Endothelial cell of umbilical vein (primary cell): ENCODE measurements at regions not wholly inside any gene's neighbourhood (a gene's known extent, or its start where the extent isn't known, plus 50 kb on each side); places are given as distances from the start of the nearest gene placed in this dataset.

Experiments
- BruUV-seq: library from RNA; stranded (reverse); fragments of 400-500 nt; replicated peaks from 2 replicates; lab custom pipeline; 2021; lab: Mats Ljungman, UMichigan
- CTCF ChIA-PET: fragments of 300-600, 350-600 bp; sonication (Branson Sonifier 250); formaldehyde crosslinking; loops from one replicate; lab custom pipeline; 2021; ENCODE audit warnings: antibody characterized with exemption, inconsistent platforms; lab: Charles Lee
- POLR2A ChIA-PET: fragments of 300-600, 350-600 bp; sonication (Branson Sonifier 250); formaldehyde crosslinking; loops from one replicate; lab custom pipeline; 2021; ENCODE audit warnings: antibody characterized with exemption, inconsistent platforms; lab: Charles Lee
- DNase-seq: peaks from one replicate; pipeline ENCODE4 v3.0.0-alpha.2; 2011; ENCODE audit warnings: low read depth, low spot score
- FAIRE-seq: peaks from 2 replicates; lab custom pipeline; 2011; peaks lifted over from hg19 to GRCh38; lab: Jason Lieb, UNC
- H2AFZ ChIP-seq: 2 replicates; pipeline ENCODE4 v1.6.0; 2012; ENCODE audit warnings: low read depth, low read length, control low read depth, inconsistent platforms
- H3K27ac ChIP-seq: 2 replicates; pipeline ENCODE4 v1.5.1; 2011; ENCODE audit warnings: low read depth, mild to moderate bottlenecking, control low read depth, low read length, moderate library complexity; ENCODE audit not compliant: insufficient read depth
- H3K27me3 ChIP-seq, 2 experiments: 2 replicates each; pipeline versions ENCODE4 v1.6.0 to v1.6.1; 2011; ENCODE audit warnings: low read length in 2 of 2, mixed read lengths in 1 of 2; ENCODE audit not compliant: control insufficient read depth in 2 of 2, insufficient read depth in 2 of 2
- H3K36me3 ChIP-seq, 2 experiments: 2 replicates in 1 of 2; 3 replicates in 1 of 2; pipeline ENCODE4 v1.5.1; 2011; ENCODE audit warnings: low read length in 2 of 2, mild to moderate bottlenecking in 1 of 2, moderate library complexity in 1 of 2; ENCODE audit not compliant: control insufficient read depth in 2 of 2, insufficient read depth in 2 of 2; ENCODE audit errors: extremely low read depth in 1 of 2
- H3K4me1 ChIP-seq: 3 replicates; pipeline ENCODE4 v1.5.1; 2011; ENCODE audit warnings: mild to moderate bottlenecking, low read length; ENCODE audit not compliant: control insufficient read depth, insufficient read depth; ENCODE audit errors: extremely low read depth
- H3K4me2 ChIP-seq: 2 replicates; pipeline ENCODE4 v1.6.1; 2011; ENCODE audit warnings: low read length, control low read depth, mixed read lengths; ENCODE audit not compliant: insufficient read depth
- H3K4me3 ChIP-seq, 3 experiments: fragments of 200-600 bp in 1 of 3; sonication (generic), shearing (Covaris generic) in 1 of 3; replicated peaks in 1 of 3; 2 replicates each; pipeline ENCODE4 v1.5.1; 2011 to 2016; ENCODE audit warnings: control low read depth in 3 of 3, low read length in 3 of 3, mild to moderate bottlenecking in 2 of 3, inconsistent platforms in 1 of 3, low read depth in 1 of 3, moderate library complexity in 1 of 3; ENCODE audit not compliant: insufficient read depth in 1 of 3
- H3K79me2 ChIP-seq: 2 replicates; pipeline ENCODE4 v1.6.0; 2012; ENCODE audit warnings: low read length, inconsistent platforms; ENCODE audit not compliant: control insufficient read depth, insufficient read depth
- H3K9ac ChIP-seq: replicated peaks from 2 replicates; pipeline ENCODE3; 2011; ENCODE audit warnings: low read length, control low read depth; ENCODE audit not compliant: insufficient read depth; ENCODE audit errors: extremely low read depth
- H3K9me1 ChIP-seq: replicated peaks from 3 replicates; pipeline ENCODE4 v1.6.0; 2011; ENCODE audit warnings: mild to moderate bottlenecking, low read length; ENCODE audit not compliant: control insufficient read depth, insufficient read depth; ENCODE audit errors: extremely low read depth
- H3K9me3 ChIP-seq: replicated peaks from 2 replicates; pipeline ENCODE4 v1.5.1; 2012; ENCODE audit warnings: low read length, inconsistent platforms; ENCODE audit not compliant: control insufficient read depth, insufficient read depth
- H4K20me1 ChIP-seq: replicated peaks from 2 replicates; pipeline ENCODE3; 2011; ENCODE audit warnings: mild to moderate bottlenecking, low read length; ENCODE audit not compliant: control insufficient read depth, insufficient read depth; ENCODE audit errors: extremely low read depth
- EZH2 ChIP-seq: IDR thresholded peaks from 2 replicates; pipeline ENCODE4 v1.6.1; 2012; ENCODE audit warnings: borderline replicate concordance, low read depth, mild to moderate bottlenecking, moderate library complexity, low read length, inconsistent platforms; ENCODE audit not compliant: severe bottlenecking
- FOS ChIP-seq: IDR thresholded peaks from 2 replicates; pipeline ENCODE4 v1.6.1; 2011; ENCODE audit warnings: mild to moderate bottlenecking, low read length, moderate library complexity, borderline replicate concordance; ENCODE audit not compliant: insufficient read depth
- GATA2 ChIP-seq: IDR thresholded peaks from 2 replicates; pipeline ENCODE4 v1.7.0; 2011; ENCODE audit warnings: low read depth, mild to moderate bottlenecking, moderate library complexity, mixed read lengths, low read length; ENCODE audit not compliant: insufficient read length, insufficient read depth
- JUN ChIP-seq: IDR thresholded peaks from 2 replicates; pipeline ENCODE4 v1.6.1; 2011; ENCODE audit warnings: borderline replicate concordance, low read depth; ENCODE audit not compliant: insufficient read length, insufficient read depth
- MYC ChIP-seq: IDR thresholded peaks from one replicate; pipeline ENCODE4 v1.6.1; 2011; ENCODE audit warnings: mild to moderate bottlenecking, low read depth, low read length
- POLR2A ChIP-seq: IDR thresholded peaks from 2 replicates; pipeline ENCODE4 v1.6.1; 2012; ENCODE audit warnings: low read depth, mild to moderate bottlenecking, control low read depth, low read length
- POLR2AphosphoS5 ChIP-seq: IDR thresholded peaks from 2 replicates; pipeline ENCODE4 v1.6.1; 2012; ENCODE audit warnings: low read depth, mild to moderate bottlenecking, control low read depth, low read length, moderate library complexity; ENCODE audit not compliant: insufficient read depth
- dilution Hi-C: fragments of 300-500 bp; cut with MboI; formaldehyde crosslinking; loops from one replicate; pipeline ENCODE4 v1.15.0; 2019; ENCODE audit warnings: low sequenced_read_pairs; ENCODE audit not compliant: extremely low pct_ligation_motif_present
- intact Hi-C: fragments of 100-400 bp; cut with micrococcal nuclease; formaldehyde crosslinking; loops from one replicate; pipeline ENCODE4 v1.10.0; 2022
- TF ChIP-seq, protein P1 (sequence below), 2 donors: IDR thresholded peaks; 1 replicate in 1 of 2; 2 replicates in 1 of 2; pipeline ENCODE4 v1.5.1; 2011; ENCODE audit warnings: low read length in 2 of 2, mild to moderate bottlenecking in 2 of 2, moderate library complexity in 2 of 2, control low read depth in 1 of 2, inconsistent platforms in 1 of 2, low read depth in 1 of 2; ENCODE audit not compliant: insufficient read depth in 1 of 2; ENCODE audit errors: extremely low read depth in 1 of 2
- TF ChIP-seq, protein P2 (sequence below): IDR thresholded peaks from 2 replicates; pipeline ENCODE4 v1.6.1; 2011; ENCODE audit not compliant: insufficient read depth, insufficient read length

DNA sequence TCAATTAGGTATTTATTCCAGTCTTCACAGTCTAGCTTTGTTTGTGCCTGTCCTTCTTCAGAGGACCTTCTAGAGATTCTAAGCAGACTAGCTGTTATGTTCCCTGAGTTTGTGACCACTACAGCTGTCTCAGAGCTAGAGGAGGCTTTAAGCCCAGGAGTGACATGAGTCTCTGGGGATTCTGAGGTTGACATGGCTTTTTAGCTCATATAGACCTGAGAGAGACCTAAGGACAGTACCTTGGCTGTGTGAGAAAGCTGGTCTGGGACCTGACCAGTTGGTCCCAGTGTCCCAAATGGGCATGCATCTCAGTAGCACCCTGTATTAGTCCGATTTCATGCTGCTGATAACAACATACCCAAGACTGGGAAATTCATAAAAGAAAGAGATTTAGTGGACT lies 330.2 kb downstream of the DIPK2A start:
- Histone ChIP-seq H3K9me3 (no peaks in the 10 kb centered on the region), H3K27ac (no peak overlapping the region), H3K27me3 (no peaks in the 10 kb centered on the region), H3K9ac (no peak overlapping the region), H3K4me3 (no peak overlapping the region), H3K4me1 (no peaks in the 10 kb centered on the region), H3K36me3 (no peaks in the 10 kb centered on the region), H3K4me2 (no peak overlapping the region), H3K79me2 (no peaks in the 10 kb centered on the region), H2AFZ (no peak overlapping the region), H4K20me1 (no peaks in the 10 kb centered on the region), H3K9me1 (no peaks in the 10 kb centered on the region)
- no TSS peak for BruUV-seq
- ChIA-PET CTCF (no interaction called here), POLR2A (no interaction called here)
- DNase-seq (no peak), FAIRE-seq (no peak)
- dilution Hi-C loops (no loop called here), intact Hi-C loops (no loop called here)
- TF ChIP-seq, protein P1, sequence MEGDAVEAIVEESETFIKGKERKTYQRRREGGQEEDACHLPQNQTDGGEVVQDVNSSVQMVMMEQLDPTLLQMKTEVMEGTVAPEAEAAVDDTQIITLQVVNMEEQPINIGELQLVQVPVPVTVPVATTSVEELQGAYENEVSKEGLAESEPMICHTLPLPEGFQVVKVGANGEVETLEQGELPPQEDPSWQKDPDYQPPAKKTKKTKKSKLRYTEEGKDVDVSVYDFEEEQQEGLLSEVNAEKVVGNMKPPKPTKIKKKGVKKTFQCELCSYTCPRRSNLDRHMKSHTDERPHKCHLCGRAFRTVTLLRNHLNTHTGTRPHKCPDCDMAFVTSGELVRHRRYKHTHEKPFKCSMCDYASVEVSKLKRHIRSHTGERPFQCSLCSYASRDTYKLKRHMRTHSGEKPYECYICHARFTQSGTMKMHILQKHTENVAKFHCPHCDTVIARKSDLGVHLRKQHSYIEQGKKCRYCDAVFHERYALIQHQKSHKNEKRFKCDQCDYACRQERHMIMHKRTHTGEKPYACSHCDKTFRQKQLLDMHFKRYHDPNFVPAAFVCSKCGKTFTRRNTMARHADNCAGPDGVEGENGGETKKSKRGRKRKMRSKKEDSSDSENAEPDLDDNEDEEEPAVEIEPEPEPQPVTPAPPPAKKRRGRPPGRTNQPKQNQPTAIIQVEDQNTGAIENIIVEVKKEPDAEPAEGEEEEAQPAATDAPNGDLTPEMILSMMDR (IDR thresholded peaks at IDR 0.05; ENCODE audit: extremely low read depth in 1 of 2, insufficient read depth in 1 of 2, low read depth in 1 of 2, low read length in 2 of 2), result no peak
- TF ChIP-seq FOS (no peak), GATA2 (no peak)

DNA sequence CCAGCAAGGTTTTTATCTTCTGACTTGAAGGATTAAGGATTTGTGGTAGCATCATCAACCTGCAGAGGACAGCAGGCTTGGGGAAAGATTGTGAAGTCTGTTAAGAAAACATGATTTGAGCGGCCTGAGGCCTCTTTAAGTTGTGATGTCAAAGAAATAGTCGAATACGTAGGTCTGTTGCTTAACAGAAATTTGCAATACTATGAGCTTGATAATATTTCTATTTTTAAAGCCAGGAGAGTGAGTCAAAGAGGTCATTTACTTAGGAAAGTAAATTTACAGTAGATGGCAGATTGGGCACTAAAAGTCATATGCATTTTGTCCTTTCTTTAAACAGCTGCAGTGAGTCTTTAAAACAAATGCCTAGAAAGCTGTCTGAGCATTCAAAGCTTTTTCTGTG lies 336.3 kb downstream of the DIPK2A start:
- ChIA-PET POLR2A (no interaction called here), CTCF (no interaction called here)
- no peaks in the 10 kb centered on the region for H4K20me1 ChIP-seq
- TF ChIP-seq, protein P2, sequence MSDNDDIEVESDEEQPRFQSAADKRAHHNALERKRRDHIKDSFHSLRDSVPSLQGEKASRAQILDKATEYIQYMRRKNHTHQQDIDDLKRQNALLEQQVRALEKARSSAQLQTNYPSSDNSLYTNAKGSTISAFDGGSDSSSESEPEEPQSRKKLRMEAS, result no peak
- no peak for TF ChIP-seq JUN
- TF ChIP-seq MYC, result no peak
- TF ChIP-seq POLR2AphosphoS5, result no peak
- no peak for TF ChIP-seq GATA2
- TF ChIP-seq EZH2, result no peak
- TF ChIP-seq POLR2A, result no peak
- TF ChIP-seq, protein P1 (IDR thresholded peaks at IDR 0.05; ENCODE audit: extremely low read depth in 1 of 2, insufficient read depth in 1 of 2, low read depth in 1 of 2, low read length in 2 of 2), result no peak
- TF ChIP-seq FOS, result no peak
- DNase-seq, result no peak
- H3K27me3 ChIP-seq, result no peaks in the 10 kb centered on the region
- H3K9ac ChIP-seq, result no peak overlapping the region
- dilution Hi-C loops (no loop called here), intact Hi-C loops (no loop called here)
- H3K4me2 ChIP-seq, result no peak overlapping the region
- H3K9me3 ChIP-seq, result no peaks in the 10 kb centered on the region
- no peaks in the 10 kb centered on the region for H3K9me1 ChIP-seq
- no peaks in the 10 kb centered on the region for H3K36me3 ChIP-seq
- H3K79me2 ChIP-seq, result no peaks in the 10 kb centered on the region
- H3K27ac ChIP-seq, result no peak overlapping the region
- FAIRE-seq, result no peak
- no TSS peak for BruUV-seq
- H3K4me1 ChIP-seq, result no peaks in the 10 kb centered on the region
- no peak overlapping the region for H2AFZ ChIP-seq
- H3K4me3 ChIP-seq, result no peak overlapping the region
